MM.1S (cell line): ENCODE measurements at regions not wholly inside any gene's neighbourhood (a gene's known extent, or its start where the extent isn't known, plus 50 kb on each side); places are given as distances from the start of the nearest gene placed in this dataset.

ENCODE experiments used
- EZH2 ChIP-seq: fragments of 300-600 bp; sonication (generic); optimal IDR thresholded peaks from 2 replicates; pipeline ENCODE3; 2017; ENCODE audit warnings: low read depth, mild to moderate bottlenecking, antibody characterized with exemption, low read length, mixed read lengths
- EZH2phosphoT487 ChIP-seq: fragments of 300-600 bp; sonication (generic); IDR thresholded peaks from 2 replicates; pipeline ENCODE4 v1.6.1; 2018; ENCODE audit warnings: antibody characterized with exemption, low read length
- TF ChIP-seq, protein P1 (sequence below): fragments of 300-600 bp; sonication (generic); IDR thresholded peaks from 2 replicates; pipeline ENCODE4 v1.5.1; 2016; ENCODE audit warnings: antibody characterized with exemption, low read length, mixed read lengths

DNA sequence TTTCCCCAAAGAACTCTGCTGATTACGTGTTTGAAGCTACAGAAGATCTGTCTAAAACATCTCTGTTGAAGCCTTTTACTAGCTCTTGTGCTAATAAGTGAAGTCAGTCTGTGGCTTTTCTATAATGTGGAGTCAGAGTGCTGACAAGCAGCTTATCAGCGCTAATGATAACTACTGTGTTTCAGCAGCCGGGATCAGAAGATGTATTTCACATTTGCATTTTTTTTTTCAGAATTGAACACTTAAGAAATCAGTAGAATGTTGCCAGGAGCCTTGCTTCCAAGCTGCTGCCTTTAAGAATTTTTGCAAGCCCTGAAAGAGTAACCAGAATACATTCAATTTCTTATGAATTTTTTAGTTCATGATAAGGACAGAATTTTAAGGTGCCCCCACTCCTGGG, 519.4 kb upstream of the NR5A2 start:
- TF ChIP-seq, protein P1, sequence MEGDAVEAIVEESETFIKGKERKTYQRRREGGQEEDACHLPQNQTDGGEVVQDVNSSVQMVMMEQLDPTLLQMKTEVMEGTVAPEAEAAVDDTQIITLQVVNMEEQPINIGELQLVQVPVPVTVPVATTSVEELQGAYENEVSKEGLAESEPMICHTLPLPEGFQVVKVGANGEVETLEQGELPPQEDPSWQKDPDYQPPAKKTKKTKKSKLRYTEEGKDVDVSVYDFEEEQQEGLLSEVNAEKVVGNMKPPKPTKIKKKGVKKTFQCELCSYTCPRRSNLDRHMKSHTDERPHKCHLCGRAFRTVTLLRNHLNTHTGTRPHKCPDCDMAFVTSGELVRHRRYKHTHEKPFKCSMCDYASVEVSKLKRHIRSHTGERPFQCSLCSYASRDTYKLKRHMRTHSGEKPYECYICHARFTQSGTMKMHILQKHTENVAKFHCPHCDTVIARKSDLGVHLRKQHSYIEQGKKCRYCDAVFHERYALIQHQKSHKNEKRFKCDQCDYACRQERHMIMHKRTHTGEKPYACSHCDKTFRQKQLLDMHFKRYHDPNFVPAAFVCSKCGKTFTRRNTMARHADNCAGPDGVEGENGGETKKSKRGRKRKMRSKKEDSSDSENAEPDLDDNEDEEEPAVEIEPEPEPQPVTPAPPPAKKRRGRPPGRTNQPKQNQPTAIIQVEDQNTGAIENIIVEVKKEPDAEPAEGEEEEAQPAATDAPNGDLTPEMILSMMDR = no peak
- no peak for TF ChIP-seq EZH2
- no peak for TF ChIP-seq EZH2phosphoT487
